CD1c-positive myeloid dendritic cell (primary cell): ENCODE measurements at regions not wholly inside any gene's neighbourhood (a gene's known extent, or its start where the extent isn't known, plus 50 kb on each side); places are given as distances from the start of the nearest gene placed in this dataset.

Source experiments
- DNase-seq: peaks from one replicate; pipeline ENCODE4 v3.0.0-alpha.2; 2016; ENCODE audit errors: extremely low spot score

DNA sequence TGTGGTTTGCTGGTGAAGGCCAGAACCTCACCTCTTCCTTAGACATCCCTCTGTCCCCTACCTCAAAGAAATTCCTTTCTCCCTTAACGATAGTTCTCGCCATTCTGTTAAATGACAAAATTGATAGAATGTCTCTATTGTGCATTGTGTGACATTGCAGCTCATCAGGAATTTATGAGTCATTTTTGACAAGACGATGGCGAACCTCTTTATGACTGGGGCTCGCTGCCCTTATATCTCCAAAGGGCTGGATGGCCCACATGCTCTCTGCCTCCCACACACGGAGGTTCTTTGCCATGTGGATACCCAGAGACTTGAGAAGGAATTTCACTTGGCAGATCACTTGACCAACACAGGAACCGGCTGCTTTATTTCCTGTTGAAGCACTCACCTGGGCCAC, 66.8 kb upstream of the RPS6KA2 start:
- DNase-seq, result no peak

- DNase-seq, result no peak
Measured at GRCh38 chr6:166692723-166693302, 65.8 kb upstream of the RPS6KA2 start.

DNA sequence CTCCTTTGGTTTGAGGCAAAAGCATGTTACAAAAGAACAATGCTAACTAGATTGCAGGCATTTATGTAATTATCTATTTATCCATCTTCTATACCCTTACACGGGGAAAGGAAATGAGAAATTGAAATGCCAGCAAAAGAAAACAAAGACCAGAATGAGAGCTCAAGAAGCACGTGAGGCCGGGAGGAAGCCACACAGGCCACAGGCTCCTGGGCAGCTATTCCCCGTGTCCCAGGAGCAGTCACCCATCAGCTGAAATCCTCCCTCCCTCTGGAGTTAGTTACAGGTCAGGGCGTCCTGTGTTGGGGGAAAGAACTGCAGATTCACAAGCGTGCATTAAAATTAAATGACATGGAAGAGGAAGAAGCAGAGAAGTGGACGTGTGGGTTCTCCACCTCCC, 64.7 kb upstream of the RPS6KA2 start:
- DNase-seq, result no peak

GRCh38 chr6:166691199-166691598, 64.1 kb upstream of the RPS6KA2 start:
- DNase-seq, result no peak

DNA sequence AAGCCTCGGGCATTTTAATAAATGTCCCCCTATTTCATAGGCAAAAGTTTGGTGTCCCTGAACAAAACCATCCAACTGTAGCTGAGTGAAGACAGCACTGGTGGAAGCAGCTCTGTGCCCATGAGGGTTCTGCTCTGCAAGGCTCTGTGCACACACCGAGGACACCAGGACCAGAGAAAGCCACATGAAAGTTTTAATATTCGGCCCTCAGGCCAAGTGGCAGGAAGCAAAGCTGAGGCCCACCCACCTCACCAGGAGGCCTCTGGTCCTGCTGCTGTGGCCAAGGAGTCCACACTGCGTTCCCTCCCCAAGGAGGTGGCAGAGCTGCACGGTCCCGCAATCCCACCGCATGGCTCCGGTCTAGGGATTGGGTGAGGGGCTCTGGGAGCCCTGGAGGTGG, 62.6 kb upstream of the RPS6KA2 start:
- DNase-seq, result no peak

DNA sequence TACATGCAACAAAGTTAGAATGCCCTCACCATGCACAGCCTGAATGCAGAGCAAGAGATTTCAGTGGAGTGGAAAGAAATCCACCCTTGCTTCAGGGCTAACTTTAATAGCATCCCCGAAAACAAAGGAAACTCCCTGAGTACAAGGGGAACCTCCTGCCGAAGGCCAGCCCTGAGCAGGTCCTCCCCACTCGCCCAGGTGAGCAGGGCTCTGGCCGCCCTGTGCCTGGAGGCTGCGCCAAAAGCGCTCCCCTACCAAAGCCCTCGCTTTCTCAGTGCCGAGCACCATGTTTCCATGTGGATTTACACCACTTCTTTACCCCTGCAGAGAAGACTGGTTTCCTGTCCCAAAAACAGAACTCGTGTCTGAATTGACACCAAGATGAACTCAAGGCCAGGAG, 61.9 kb upstream of the RPS6KA2 start:
- no peak for DNase-seq

- DNase-seq, result no peak
Measured at GRCh38 chr6:166687879-166688205, 60.8 kb upstream of the RPS6KA2 start.

DNA sequence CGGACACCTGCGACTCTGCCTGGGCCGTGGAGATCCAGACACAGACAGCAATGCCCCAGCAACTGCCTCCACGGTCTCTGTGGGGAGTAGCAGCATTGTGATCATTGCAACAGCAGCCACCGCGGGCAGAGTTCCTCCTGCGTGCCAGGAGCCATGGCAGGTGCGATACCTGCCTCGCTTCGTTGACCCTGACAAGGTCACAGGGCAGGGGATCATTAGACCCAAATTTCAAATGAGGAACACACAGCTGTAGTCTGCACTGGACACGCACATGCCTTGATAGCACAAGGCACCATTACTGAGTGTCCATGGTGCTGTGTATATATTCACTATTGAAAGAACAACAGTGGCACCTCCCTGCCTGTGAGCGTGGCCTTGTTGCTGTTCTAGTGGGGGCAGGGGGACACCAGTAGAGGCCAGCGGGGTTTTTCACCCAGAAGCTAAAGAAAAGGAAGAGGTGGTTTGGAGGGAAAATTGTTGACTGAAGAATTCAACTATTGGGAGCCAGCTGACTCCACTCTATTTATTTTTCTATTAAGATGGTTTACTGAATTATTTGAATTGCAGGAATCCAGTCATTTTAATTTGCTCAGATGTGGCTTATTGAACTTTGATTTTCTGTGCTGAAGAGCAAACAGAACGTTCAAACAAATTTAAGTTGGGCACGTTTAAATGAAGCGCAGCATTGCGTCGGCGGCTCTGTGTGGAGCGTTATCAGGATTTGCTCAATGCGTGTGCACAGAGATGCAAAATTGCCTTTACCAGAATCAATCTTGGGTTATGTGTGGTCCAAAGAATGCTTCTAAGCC, 60.2 kb upstream of the RPS6KA2 start:
- no peak for DNase-seq

- no peak for DNase-seq
Measured at GRCh38 chr6:166686317-166686716, 59.3 kb upstream of the RPS6KA2 start.

DNA sequence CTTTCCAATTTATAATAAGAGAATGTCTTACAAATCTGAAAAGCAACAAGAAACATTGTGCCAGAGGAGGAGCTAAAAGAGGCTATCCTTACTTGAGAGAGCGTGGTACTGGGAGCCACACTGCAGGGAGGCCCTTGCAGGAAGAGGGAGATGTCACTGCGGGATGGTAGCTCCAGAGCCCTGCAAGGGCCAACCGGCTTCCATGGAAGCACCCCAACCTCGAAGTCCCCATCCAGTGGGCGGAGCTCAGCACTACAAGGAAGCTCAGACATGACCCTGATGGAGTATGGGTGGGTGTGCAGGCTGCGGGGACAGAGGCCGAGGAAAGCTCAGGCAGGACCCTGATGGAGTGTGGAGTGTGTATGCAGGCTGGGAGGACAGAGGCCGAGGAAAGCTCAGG, 57.8 kb upstream of the RPS6KA2 start:
- no peak for DNase-seq

- no peak for DNase-seq
Measured at GRCh38 chr6:166684170-166684569, 57.1 kb upstream of the RPS6KA2 start.

DNA sequence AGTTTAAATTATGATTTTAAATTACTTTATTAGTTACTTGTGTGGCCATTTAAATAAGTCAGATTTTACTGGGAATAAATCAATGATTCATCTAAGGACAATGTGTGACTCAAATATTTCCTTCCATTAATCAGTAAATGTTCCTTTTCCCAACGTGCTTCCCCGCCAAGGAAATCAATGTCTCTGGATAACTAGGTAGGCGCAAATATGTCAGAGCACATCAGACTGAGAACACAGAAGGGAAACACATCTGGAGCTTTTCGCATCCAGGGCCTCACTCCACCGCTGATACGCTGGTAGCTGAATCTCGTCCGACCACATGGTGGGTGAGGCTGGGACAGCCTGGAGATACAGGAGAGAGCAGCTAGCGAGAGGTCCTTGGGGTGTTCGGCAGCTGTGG, 56.4 kb upstream of the RPS6KA2 start:
- DNase-seq, result no peak

- no peak for DNase-seq
Measured at GRCh38 chr6:166679566-166679965, 52.5 kb upstream of the RPS6KA2 start.

DNA sequence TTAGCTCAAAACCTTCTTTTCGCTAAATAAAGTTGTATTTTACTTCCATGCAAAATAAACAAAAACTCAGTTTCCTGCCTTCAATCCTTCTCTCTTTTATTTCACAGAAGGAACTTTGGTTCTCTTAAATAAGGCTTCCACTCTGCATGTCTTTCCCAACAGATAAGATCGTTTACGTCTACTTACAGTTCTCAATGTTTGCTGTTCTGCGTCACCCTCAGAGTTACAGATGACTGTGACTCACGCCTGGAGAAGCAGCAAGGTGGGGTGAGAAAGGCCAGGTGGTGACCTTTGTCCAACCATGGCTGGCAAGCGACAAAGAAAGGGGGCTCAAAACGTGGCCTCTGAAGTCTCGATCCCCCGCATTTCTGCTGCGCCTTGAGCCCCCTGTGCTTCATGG, 51.4 kb upstream of the RPS6KA2 start:
- DNase-seq, result no peak

DNA sequence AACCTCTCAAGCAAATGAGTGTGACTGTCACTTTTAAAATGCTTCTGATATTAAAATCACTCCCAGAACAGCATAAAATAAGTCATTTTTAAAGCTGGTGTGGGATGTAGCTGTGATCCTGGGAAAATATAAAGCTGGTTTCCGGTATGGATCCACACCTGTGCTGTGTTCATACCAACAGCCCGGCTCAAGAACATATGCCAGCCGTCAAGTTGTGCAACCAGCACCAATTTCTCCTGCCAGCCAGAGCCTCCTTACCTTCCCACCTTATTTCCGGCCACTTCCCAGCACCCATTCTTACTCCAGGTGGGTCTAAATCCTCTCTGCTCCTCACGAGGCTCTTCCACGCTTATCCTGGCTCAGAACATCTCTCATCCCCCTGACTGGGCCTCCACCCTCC, 50.9 kb upstream of the RPS6KA2 start:
- no peak for DNase-seq
